Loucy (cell line): ENCODE measurements at regions not wholly inside any gene's neighbourhood (a gene's known extent, or its start where the extent isn't known, plus 50 kb on each side); places are given as distances from the start of the nearest gene placed in this dataset.

Source experiments
- H2AFZ ChIP-seq: fragments of 200-600 bp; sonication (generic); 2 replicates; pipeline ENCODE4 v1.6.0; 2016; ENCODE audit warnings: antibody characterized with exemption, mild to moderate bottlenecking, low read length, moderate library complexity
- H3F3A ChIP-seq: fragments of 200-600 bp; 2 replicates; pipeline ENCODE4 v1.6.0; 2016; ENCODE audit warnings: antibody characterized with exemption, low read depth, mild to moderate bottlenecking
- H3K27me3 ChIP-seq: fragments of 200-600 bp; sonication (generic); 2 replicates; pipeline ENCODE4 v1.6.1; 2014; ENCODE audit warnings: low read length, mild to moderate bottlenecking; ENCODE audit not compliant: insufficient read depth, poor library complexity, severe bottlenecking
- H3K36me3 ChIP-seq: fragments of 200-600 bp; sonication (generic); 2 replicates; pipeline ENCODE4 v1.6.1; 2016; ENCODE audit warnings: low read length; ENCODE audit not compliant: insufficient read depth
- H3K4me1 ChIP-seq: fragments of 200-600 bp; sonication (generic); 2 replicates; pipeline ENCODE4 v1.5.1; 2014; ENCODE audit warnings: low read length, mild to moderate bottlenecking; ENCODE audit not compliant: insufficient read depth, poor library complexity, severe bottlenecking
- H3K4me2 ChIP-seq: fragments of 200-600 bp; sonication (generic); 2 replicates; pipeline ENCODE4 v1.6.0; 2014; ENCODE audit warnings: antibody characterized with exemption, low read length, low read depth, mild to moderate bottlenecking; ENCODE audit not compliant: poor library complexity, severe bottlenecking
- H3K4me3 ChIP-seq: fragments of 200-600 bp; sonication (generic); 2 replicates; pipeline ENCODE4 v1.5.1; 2014; ENCODE audit warnings: low read length, mild to moderate bottlenecking, mixed read lengths; ENCODE audit not compliant: poor library complexity, severe bottlenecking
- H3K79me2 ChIP-seq: fragments of 200-600 bp; sonication (generic); 2 replicates; pipeline ENCODE4 v1.6.1; 2014; ENCODE audit warnings: low read length; ENCODE audit not compliant: insufficient read depth
- H3K9ac ChIP-seq: fragments of 200-600 bp; sonication (generic); 2 replicates; pipeline ENCODE4 v1.6.0; 2014; ENCODE audit warnings: mild to moderate bottlenecking, low read depth, low read length, moderate library complexity; ENCODE audit not compliant: poor library complexity, severe bottlenecking
- H3K9me2 ChIP-seq: fragments of 200-600 bp; sonication (generic); replicated peaks from 2 replicates; pipeline ENCODE4 v1.6.1; 2016; ENCODE audit warnings: low read depth, low read length, mixed read lengths
- H3K9me3 ChIP-seq: fragments of 200-600 bp; sonication (generic); 2 replicates; pipeline ENCODE4 v1.6.1; 2014; ENCODE audit warnings: mild to moderate bottlenecking, antibody characterized with exemption, low read length, low read depth; ENCODE audit not compliant: insufficient read depth
- H4K20me1 ChIP-seq: fragments of 200-600 bp; sonication (generic); 2 replicates; pipeline ENCODE4 v1.6.0; 2014; ENCODE audit warnings: antibody characterized with exemption, low read length, mild to moderate bottlenecking; ENCODE audit not compliant: insufficient read depth, poor library complexity, severe bottlenecking
- CTCF ChIP-seq: fragments of 200-600 bp; sonication (generic); conservative IDR thresholded peaks from 2 replicates; pipeline ENCODE4 v1.5.1; 2014; ENCODE audit warnings: mild to moderate bottlenecking, antibody characterized with exemption, low read length
- EZH2phosphoT487 ChIP-seq: fragments of 200-600 bp; IDR thresholded peaks from 2 replicates; pipeline ENCODE4 v1.6.1; 2018; ENCODE audit warnings: antibody characterized with exemption, mild to moderate bottlenecking, moderate library complexity, borderline replicate concordance

GRCh38 chr15:97868981-97869380 lies 91.5 kb upstream of the ARRDC4 start:
- H3K4me2 ChIP-seq, result no peak overlapping the region
- H3K4me1 ChIP-seq, result no peaks in the 10 kb centered on the region
- no peak overlapping the region for H3K9ac ChIP-seq
- no peaks in the 10 kb centered on the region for H3F3A ChIP-seq
- H3K9me3 ChIP-seq, result no peaks in the 10 kb centered on the region
- no peaks in the 10 kb centered on the region for H4K20me1 ChIP-seq
- TF ChIP-seq CTCF (no peak), EZH2phosphoT487 (no peak)
- H3K27me3 ChIP-seq, result no peaks in the 10 kb centered on the region
- no peak overlapping the region for H3K4me3 ChIP-seq
- no peaks in the 10 kb centered on the region for H3K9me2 ChIP-seq
- no peaks in the 10 kb centered on the region for H3K36me3 ChIP-seq
- H3K79me2 ChIP-seq, result no peaks in the 10 kb centered on the region
- H2AFZ ChIP-seq, result no peak overlapping the region

GRCh38 chr15:97870771-97871170 lies 89.7 kb upstream of the ARRDC4 start:
- Histone ChIP-seq H2AFZ (no peak overlapping the region), H3K4me2 (no peak overlapping the region), H3K36me3 (no peaks in the 10 kb centered on the region), H3K9me2 (no peaks in the 10 kb centered on the region), H3K79me2 (no peaks in the 10 kb centered on the region), H3K9ac (no peak overlapping the region), H3K27me3 (no peaks in the 10 kb centered on the region), H3K9me3 (no peaks in the 10 kb centered on the region), H4K20me1 (no peaks in the 10 kb centered on the region), H3K4me3 (no peak overlapping the region), H3K4me1 (no peaks in the 10 kb centered on the region), H3F3A (no peaks in the 10 kb centered on the region)
- TF ChIP-seq CTCF (no peak), EZH2phosphoT487 (no peak)

GRCh38 chr15:97874139-97874538 lies 86.4 kb upstream of the ARRDC4 start:
- H3K36me3 ChIP-seq, result no peaks in the 10 kb centered on the region
- no peaks in the 10 kb centered on the region for H3K4me1 ChIP-seq
- H3F3A ChIP-seq, result no peaks in the 10 kb centered on the region
- H3K9me2 ChIP-seq, result no peaks in the 10 kb centered on the region
- TF ChIP-seq EZH2phosphoT487 (no peak), CTCF (no peak)
- no peaks in the 10 kb centered on the region for H4K20me1 ChIP-seq
- H3K4me3 ChIP-seq, result no peak overlapping the region
- no peak overlapping the region for H3K4me2 ChIP-seq
- H3K27me3 ChIP-seq, result no peaks in the 10 kb centered on the region
- H2AFZ ChIP-seq, result no peak overlapping the region
- H3K9me3 ChIP-seq, result no peaks in the 10 kb centered on the region
- no peak overlapping the region for H3K9ac ChIP-seq
- H3K79me2 ChIP-seq, result no peaks in the 10 kb centered on the region
